ENCODE measurements at regions not wholly inside any gene's neighbourhood (a gene's known extent, or its start where the extent isn't known, plus 50 kb on each side); places are given as distances from the start of the nearest gene placed in this dataset.

GRCh38 chr3:177510693-177511216 lies 313.5 kb upstream of the TBL1XR1 start:
- no peak for DNase-seq (ENCODE audit: low read depth in 2 of 2)

- DNase-seq (ENCODE audit: low read depth in 2 of 2): no peak
Measured at GRCh38 chr3:177512945-177513814, 315.9 kb upstream of the TBL1XR1 start.

GRCh38 chr3:177513815-177514610 lies 316.7 kb upstream of the TBL1XR1 start:
- no peak for DNase-seq (ENCODE audit: low read depth in 2 of 2)

- DNase-seq (ENCODE audit: low read depth in 2 of 2): no peak
Measured at GRCh38 chr3:177514611-177515499, 317.6 kb upstream of the TBL1XR1 start.

- DNase-seq (ENCODE audit: low read depth in 2 of 2): no peak
Measured at GRCh38 chr3:177515786-177516157, 318.5 kb upstream of the TBL1XR1 start.

- DNase-seq (ENCODE audit: low read depth in 2 of 2): no peak
Measured at GRCh38 chr3:177516158-177517011, 319.1 kb upstream of the TBL1XR1 start.

GRCh38 chr3:177517906-177518305 lies 320.6 kb upstream of the TBL1XR1 start:
- no peak for DNase-seq (ENCODE audit: low read depth in 2 of 2)

GRCh38 chr3:177519588-177519987 lies 322.3 kb upstream of the TBL1XR1 start:
- no peak for DNase-seq (ENCODE audit: low read depth in 2 of 2)

GRCh38 chr3:177521305-177521704 lies 324.0 kb upstream of the TBL1XR1 start:
- DNase-seq (ENCODE audit: low read depth in 2 of 2): no peak

- no peak for DNase-seq (ENCODE audit: low read depth in 2 of 2)
Measured at GRCh38 chr3:177522051-177522450, 324.8 kb upstream of the TBL1XR1 start.

- DNase-seq (ENCODE audit: low read depth in 2 of 2): no peak
Measured at GRCh38 chr3:177523067-177523675, 325.9 kb upstream of the TBL1XR1 start.

GRCh38 chr3:177523872-177524438 lies 326.7 kb upstream of the TBL1XR1 start:
- DNase-seq (ENCODE audit: low read depth in 2 of 2): no peak

- no peak for DNase-seq (ENCODE audit: low read depth in 2 of 2)
Measured at GRCh38 chr3:177524742-177525141, 327.5 kb upstream of the TBL1XR1 start.

GRCh38 chr3:177525414-177525813 lies 328.1 kb upstream of the TBL1XR1 start:
- DNase-seq (ENCODE audit: low read depth in 2 of 2): no peak

GRCh38 chr3:177525987-177526712 lies 328.9 kb upstream of the TBL1XR1 start:
- DNase-seq (ENCODE audit: low read depth in 2 of 2): no peak

GRCh38 chr3:177527182-177527581 lies 329.9 kb upstream of the TBL1XR1 start:
- DNase-seq (ENCODE audit: low read depth in 2 of 2): no peak

- no peak for DNase-seq (ENCODE audit: low read depth in 2 of 2)
Measured at GRCh38 chr3:177528306-177529070, 331.2 kb upstream of the TBL1XR1 start.

GRCh38 chr3:177529071-177529550 lies 331.8 kb upstream of the TBL1XR1 start:
- no peak for DNase-seq (ENCODE audit: low read depth in 2 of 2)

All from stimulated activated CD4-positive, alpha-beta T cell treated with anti-CD3 and anti-CD28 coated beads, Interleukin-12 subunit alpha, Interleukin-12 subunit beta, amount 100 ng/mL, for 24 hours (primary cell).